PC-9 (cell line): ENCODE measurements at regions not wholly inside any gene's neighbourhood (a gene's known extent, or its start where the extent isn't known, plus 50 kb on each side); places are given as distances from the start of the nearest gene placed in this dataset.

ENCODE experiments used
- BruUV-seq: library from RNA; stranded (reverse); fragments of 400-500 nt; replicated peaks from 2 replicates; lab custom pipeline; 2021; lab: Mats Ljungman, UMichigan
- CTCF ChIA-PET: fragments of 300-600 bp; sonication (Branson Sonifier 250); formaldehyde crosslinking; loops from one replicate; lab custom pipeline; 2022; ENCODE audit warnings: antibody characterized with exemption; lab: Charles Lee
- POLR2A ChIA-PET: fragments of 300-600 bp; sonication (Branson Sonifier 250); formaldehyde crosslinking; loops from one replicate; lab custom pipeline; 2022; ENCODE audit warnings: antibody characterized with exemption; ENCODE audit not compliant: unreplicated experiment; lab: Charles Lee
- DNase-seq, 2 experiments: peaks; one replicate each; pipeline versions ENCODE4 v3.0.0 to v3.0.0-alpha.2; 2015 to 2022; ENCODE audit warnings: mixed read lengths in 1 of 2
- H2AFZ ChIP-seq: fragments of 200-600 bp; sonication (generic); 2 replicates; pipeline ENCODE4 v1.8.1; 2017; ENCODE audit warnings: antibody characterized with exemption
- H3F3A ChIP-seq: fragments of 200-600 bp; sonication (generic); 2 replicates; pipeline ENCODE4 v1.8.1; 2017; ENCODE audit warnings: antibody characterized with exemption, mild to moderate bottlenecking, low read depth; ENCODE audit not compliant: insufficient read depth
- H3K27ac ChIP-seq: fragments of 200-600 bp; sonication (generic); 2 replicates; pipeline ENCODE4 v1.6.1; 2016; ENCODE audit warnings: mixed run types
- H3K27me3 ChIP-seq: fragments of 200-600 bp; sonication (generic); 2 replicates; pipeline ENCODE4 v1.6.1; 2016; ENCODE audit warnings: low read depth, mixed run types; ENCODE audit not compliant: insufficient read depth
- H3K36me3 ChIP-seq: fragments of 200-600 bp; sonication (generic); 2 replicates; pipeline ENCODE4 v1.6.1; 2016; ENCODE audit warnings: low read depth, mixed run types
- H3K4me1 ChIP-seq: fragments of 200-600 bp; sonication (generic); replicated peaks from 2 replicates; pipeline ENCODE4 v1.6.1; 2016; ENCODE audit warnings: mixed run types; ENCODE audit not compliant: insufficient read depth
- H3K4me2 ChIP-seq: fragments of 200-600 bp; sonication (generic); 2 replicates; pipeline ENCODE4 v1.6.1; 2017; ENCODE audit warnings: mixed run types
- H3K4me3 ChIP-seq: fragments of 200-600 bp; sonication (generic); 2 replicates; pipeline ENCODE4 v1.6.1; 2016; ENCODE audit warnings: mixed run types
- H3K79me2 ChIP-seq: fragments of 200-600 bp; sonication (generic); 2 replicates; pipeline ENCODE4 v1.6.1; 2017; ENCODE audit warnings: low read depth, mixed run types
- H3K9me2 ChIP-seq: fragments of 200-600 bp; sonication (generic); 2 replicates; pipeline ENCODE4 v1.8.1; 2017; ENCODE audit warnings: mild to moderate bottlenecking; ENCODE audit not compliant: insufficient read depth
- H3K9me3 ChIP-seq: fragments of 200-600 bp; sonication (generic); 2 replicates; pipeline ENCODE4 v1.8.1; 2016; ENCODE audit warnings: low read depth; ENCODE audit not compliant: insufficient read depth
- H4K20me1 ChIP-seq: fragments of 200-600 bp; sonication (generic); 2 replicates; pipeline ENCODE4 v1.8.1; 2017; ENCODE audit not compliant: insufficient read depth
- EZH2 ChIP-seq: fragments of 200-600 bp; sonication (generic); IDR thresholded peaks from 2 replicates; pipeline ENCODE4 v1.8.0; 2017; ENCODE audit warnings: antibody characterized with exemption, low read depth
- intact Hi-C: fragments of 100-400 bp; cut with micrococcal nuclease; formaldehyde crosslinking; loops from one replicate; pipeline ENCODE4 v1.10.0; 2022; ENCODE audit not compliant: unreplicated experiment
- TF ChIP-seq, protein P1 (sequence below): fragments of 200-600 bp; sonication (generic); conservative IDR thresholded peaks from 2 replicates; pipeline ENCODE4 v1.6.1; 2017; ENCODE audit warnings: mixed run types, antibody characterized with exemption, mild to moderate bottlenecking, moderate library complexity

DNA sequence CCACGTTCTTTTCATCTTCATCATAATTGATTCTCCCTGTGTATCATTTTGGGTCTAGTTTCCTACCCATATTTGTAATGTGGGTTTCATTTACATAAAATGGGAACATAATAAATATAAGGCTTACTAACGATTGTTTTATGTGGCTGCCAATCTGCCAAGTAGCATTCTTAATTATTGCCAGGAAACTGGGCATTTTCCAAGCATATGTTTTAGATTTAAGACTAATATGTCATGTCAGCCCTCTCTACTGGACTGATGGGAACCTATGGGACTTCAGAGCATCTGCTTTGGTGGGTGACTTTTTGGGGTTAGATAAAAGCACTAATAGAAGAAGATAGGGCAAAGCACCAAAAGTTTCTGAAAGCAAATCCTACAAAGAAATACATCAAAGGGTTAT lies 157.5 kb downstream of the TBX18 start:
- H3K79me2 ChIP-seq = no peaks in the 10 kb centered on the region
- no peak overlapping the region for H3K27ac ChIP-seq
- H3K4me1 ChIP-seq = no peaks in the 10 kb centered on the region
- H3K4me3 ChIP-seq = no peak overlapping the region
- no peaks in the 10 kb centered on the region for H3K9me2 ChIP-seq
- no peak overlapping the region for H3K4me2 ChIP-seq
- no peaks in the 10 kb centered on the region for H3F3A ChIP-seq
- H3K27me3 ChIP-seq = no peaks in the 10 kb centered on the region
- H4K20me1 ChIP-seq = no peaks in the 10 kb centered on the region
- BruUV-seq = no TSS peak
- no peak overlapping the region for H2AFZ ChIP-seq
- intact Hi-C loops = no loop called here
- TF ChIP-seq, protein P1, sequence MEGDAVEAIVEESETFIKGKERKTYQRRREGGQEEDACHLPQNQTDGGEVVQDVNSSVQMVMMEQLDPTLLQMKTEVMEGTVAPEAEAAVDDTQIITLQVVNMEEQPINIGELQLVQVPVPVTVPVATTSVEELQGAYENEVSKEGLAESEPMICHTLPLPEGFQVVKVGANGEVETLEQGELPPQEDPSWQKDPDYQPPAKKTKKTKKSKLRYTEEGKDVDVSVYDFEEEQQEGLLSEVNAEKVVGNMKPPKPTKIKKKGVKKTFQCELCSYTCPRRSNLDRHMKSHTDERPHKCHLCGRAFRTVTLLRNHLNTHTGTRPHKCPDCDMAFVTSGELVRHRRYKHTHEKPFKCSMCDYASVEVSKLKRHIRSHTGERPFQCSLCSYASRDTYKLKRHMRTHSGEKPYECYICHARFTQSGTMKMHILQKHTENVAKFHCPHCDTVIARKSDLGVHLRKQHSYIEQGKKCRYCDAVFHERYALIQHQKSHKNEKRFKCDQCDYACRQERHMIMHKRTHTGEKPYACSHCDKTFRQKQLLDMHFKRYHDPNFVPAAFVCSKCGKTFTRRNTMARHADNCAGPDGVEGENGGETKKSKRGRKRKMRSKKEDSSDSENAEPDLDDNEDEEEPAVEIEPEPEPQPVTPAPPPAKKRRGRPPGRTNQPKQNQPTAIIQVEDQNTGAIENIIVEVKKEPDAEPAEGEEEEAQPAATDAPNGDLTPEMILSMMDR = no peak
- TF ChIP-seq EZH2 = no peak
- no peak for DNase-seq
- no peaks in the 10 kb centered on the region for H3K9me3 ChIP-seq
- no peaks in the 10 kb centered on the region for H3K36me3 ChIP-seq
- CTCF ChIA-PET = no interaction called here
- POLR2A ChIA-PET = no interaction called here

DNA sequence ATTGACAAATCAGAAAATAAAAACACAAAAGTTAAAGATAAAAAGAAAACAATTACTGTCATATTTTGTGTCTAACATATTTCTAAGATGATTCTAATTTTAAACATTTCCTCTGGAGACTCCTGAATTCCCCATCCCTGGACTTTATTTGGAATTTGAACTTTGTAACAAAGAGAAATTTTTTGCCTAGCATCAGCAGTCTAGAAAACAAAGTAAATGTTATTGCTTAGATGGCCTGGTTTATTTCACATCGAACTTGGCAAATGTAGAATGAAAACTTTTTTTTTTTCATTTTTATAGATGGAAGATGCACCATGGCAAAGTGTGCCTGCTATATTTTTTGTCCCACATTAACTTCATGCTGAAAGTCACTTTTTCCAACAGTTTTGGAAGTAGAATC lies 159.1 kb downstream of the TBX18 start:
- Histone ChIP-seq H3K4me1 (no peaks in the 10 kb centered on the region), H3K27me3 (no peaks in the 10 kb centered on the region), H4K20me1 (no peaks in the 10 kb centered on the region), H3F3A (no peaks in the 10 kb centered on the region), H3K9me3 (no peaks in the 10 kb centered on the region), H3K4me3 (no peak overlapping the region), H3K9me2 (no peaks in the 10 kb centered on the region), H3K4me2 (no peak overlapping the region), H3K27ac (no peak overlapping the region), H2AFZ (no peak overlapping the region), H3K36me3 (no peaks in the 10 kb centered on the region), H3K79me2 (no peaks in the 10 kb centered on the region)
- no TSS peak for BruUV-seq
- intact Hi-C loops = no loop called here
- ChIA-PET CTCF (no interaction called here), POLR2A (no interaction called here)
- TF ChIP-seq, protein P1 = no peak
- TF ChIP-seq EZH2 = no peak
- DNase-seq = no peak

DNA sequence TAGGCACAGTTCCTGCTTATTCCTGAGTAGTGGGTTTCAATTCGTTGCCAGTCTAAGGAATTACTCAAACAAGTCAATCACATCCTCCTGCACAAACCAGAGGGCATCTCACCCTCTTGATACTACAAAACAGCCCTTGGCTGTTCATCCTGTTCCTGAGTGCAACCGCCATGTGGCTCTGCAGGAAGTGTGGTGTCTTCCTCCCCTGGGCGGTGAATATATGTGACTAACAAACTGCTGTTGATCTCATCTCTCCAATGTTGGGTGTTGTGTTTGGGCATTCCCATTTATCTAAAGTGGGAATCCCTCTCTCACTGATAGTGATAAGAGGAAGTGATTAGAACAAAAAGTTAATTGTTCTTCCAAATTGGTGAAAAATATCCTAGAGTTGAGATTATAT lies 163.0 kb downstream of the TBX18 start:
- Histone ChIP-seq H3K27ac (no peak overlapping the region), H3K36me3 (no peaks in the 10 kb centered on the region), H4K20me1 (no peaks in the 10 kb centered on the region), H3K79me2 (no peaks in the 10 kb centered on the region), H3K9me3 (no peaks in the 10 kb centered on the region), H3K27me3 (no peaks in the 10 kb centered on the region), H3F3A (no peaks in the 10 kb centered on the region), H3K4me3 (no peak overlapping the region), H3K9me2 (no peaks in the 10 kb centered on the region), H3K4me2 (no peak overlapping the region), H3K4me1 (no peaks in the 10 kb centered on the region), H2AFZ (no peak overlapping the region)
- intact Hi-C loops = no loop called here
- no TSS peak for BruUV-seq
- CTCF ChIA-PET = no interaction called here
- POLR2A ChIA-PET = no interaction called here
- no peak for DNase-seq
- no peak for TF ChIP-seq EZH2
- TF ChIP-seq, protein P1 = no peak
